ENCODE measurements at regions not wholly inside any gene's neighbourhood (a gene's known extent, or its start where the extent isn't known, plus 50 kb on each side); places are given as distances from the start of the nearest gene placed in this dataset.

- no peaks in the 10 kb centered on the region for H3K36me3 ChIP-seq
- no peaks in the 10 kb centered on the region for H3K27me3 ChIP-seq
- H3K9me3 ChIP-seq (ENCODE audit: low read depth) = no peaks in the 10 kb centered on the region
- no peak overlapping the region for H3K27ac ChIP-seq
- DNase-seq (ENCODE audit: low read depth in 1 of 2, low spot score in 1 of 2) = no peak
- TF ChIP-seq CTCF (IDR thresholded peaks at IDR 0.05; ENCODE audit: low read depth, low read length) = no peak
- no peak overlapping the region for H3K4me3 ChIP-seq
- H3K4me1 ChIP-seq (ENCODE audit: low read depth) = no peaks in the 10 kb centered on the region
Measured at GRCh38 chr15:95972812-95973211, 357.7 kb upstream of the NR2F2 start.

GRCh38 chr15:95973566-95974256 is 356.8 kb upstream of the NR2F2 start:
- H3K27ac ChIP-seq = no peak overlapping the region
- no peak for DNase-seq (ENCODE audit: low read depth in 1 of 2, low spot score in 1 of 2)
- H3K4me3 ChIP-seq = no peak overlapping the region
- TF ChIP-seq CTCF (IDR thresholded peaks at IDR 0.05; ENCODE audit: low read depth, low read length) = no peak
- no peaks in the 10 kb centered on the region for H3K9me3 ChIP-seq (ENCODE audit: low read depth)
- H3K4me1 ChIP-seq (ENCODE audit: low read depth) = no peaks in the 10 kb centered on the region
- H3K36me3 ChIP-seq = no peaks in the 10 kb centered on the region
- H3K27me3 ChIP-seq = no peaks in the 10 kb centered on the region

- no peak for DNase-seq (ENCODE audit: low read depth in 1 of 2, low spot score in 1 of 2)
- Histone ChIP-seq H3K27ac (no peak overlapping the region), H3K4me1 (ENCODE audit: low read depth) (no peaks in the 10 kb centered on the region), H3K9me3 (ENCODE audit: low read depth) (no peaks in the 10 kb centered on the region), H3K4me3 (no peak overlapping the region), H3K27me3 (no peaks in the 10 kb centered on the region), H3K36me3 (no peaks in the 10 kb centered on the region)
- TF ChIP-seq CTCF (IDR thresholded peaks at IDR 0.05; ENCODE audit: low read depth, low read length) = no peak
Measured at GRCh38 chr15:95975212-95975611, 355.3 kb upstream of the NR2F2 start.

GRCh38 chr15:95979286-95979685 is 351.2 kb upstream of the NR2F2 start:
- H3K36me3 ChIP-seq = no peaks in the 10 kb centered on the region
- no peaks in the 10 kb centered on the region for H3K4me1 ChIP-seq (ENCODE audit: low read depth)
- H3K27ac ChIP-seq = no peak overlapping the region
- H3K4me3 ChIP-seq = no peak overlapping the region
- DNase-seq (ENCODE audit: low read depth in 1 of 2, low spot score in 1 of 2) = no peak
- no peaks in the 10 kb centered on the region for H3K27me3 ChIP-seq
- no peaks in the 10 kb centered on the region for H3K9me3 ChIP-seq (ENCODE audit: low read depth)
- no peak for TF ChIP-seq CTCF (IDR thresholded peaks at IDR 0.05; ENCODE audit: low read depth, low read length)

- Histone ChIP-seq H3K27ac (no peak overlapping the region), H3K9me3 (ENCODE audit: low read depth) (no peaks in the 10 kb centered on the region), H3K36me3 (no peaks in the 10 kb centered on the region), H3K27me3 (no peaks in the 10 kb centered on the region), H3K4me1 (ENCODE audit: low read depth) (no peaks in the 10 kb centered on the region), H3K4me3 (no peak overlapping the region)
- TF ChIP-seq CTCF (IDR thresholded peaks at IDR 0.05; ENCODE audit: low read depth, low read length) = no peak
- no peak for DNase-seq (ENCODE audit: low read depth in 1 of 2, low spot score in 1 of 2)
Measured at GRCh38 chr15:95981209-95981608, 349.3 kb upstream of the NR2F2 start.

Data from cardiac muscle cell (in vitro differentiated cells and primary cell).